COR-L47 (cell line): ENCODE measurements at regions not wholly inside any gene's neighbourhood (a gene's known extent, or its start where the extent isn't known, plus 50 kb on each side); places are given as distances from the start of the nearest gene placed in this dataset.
A peak's percentile ranks its signal among the peaks of the same experiment; 100 is the strongest.

Experiments
- DNase-seq: peaks from one replicate; lab custom pipeline; 2025; lab: John Stamatoyannopoulos, UW

DNA sequence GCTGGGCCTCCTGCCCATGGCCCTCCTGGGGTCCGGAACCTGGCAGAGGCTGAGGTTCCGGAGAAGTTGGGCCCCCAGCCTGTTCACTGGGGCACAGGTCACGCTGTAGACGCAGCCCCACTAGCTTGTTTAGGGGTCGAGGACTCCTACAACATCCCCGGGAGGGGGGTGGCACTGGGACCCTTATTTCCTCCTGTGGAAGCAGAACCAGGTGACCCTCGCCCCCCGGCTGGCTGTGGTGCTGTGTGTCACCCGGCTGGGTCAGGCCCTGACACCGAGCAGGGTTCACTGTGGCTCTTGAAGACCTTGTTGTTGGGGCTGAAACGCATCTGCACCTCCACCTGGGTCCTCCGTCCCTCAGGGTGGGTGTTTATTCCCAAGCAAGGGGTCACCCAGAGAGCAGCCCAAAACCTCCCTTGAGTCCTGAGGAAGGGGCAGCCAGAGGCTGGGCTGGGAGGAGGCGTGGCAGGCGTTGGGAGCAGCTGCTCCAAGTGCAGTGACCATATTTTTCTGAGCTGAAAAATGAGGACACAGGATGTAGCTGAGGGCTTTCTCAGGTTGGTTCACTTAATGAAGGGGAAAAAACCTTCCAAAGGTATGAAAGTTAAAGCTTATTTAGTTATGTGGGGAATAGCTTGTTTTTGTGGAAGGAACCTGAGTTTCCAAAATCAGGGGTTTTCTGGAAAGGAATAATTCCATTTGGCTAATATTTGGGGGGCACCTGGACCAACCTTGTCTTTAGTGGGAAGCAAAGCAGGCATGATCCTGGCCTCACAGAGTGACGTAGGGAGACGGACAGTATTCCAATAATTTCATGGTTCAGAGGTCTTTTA is 164.7 kb upstream of the IER5L start:
- DNase-seq: no peak

DNA sequence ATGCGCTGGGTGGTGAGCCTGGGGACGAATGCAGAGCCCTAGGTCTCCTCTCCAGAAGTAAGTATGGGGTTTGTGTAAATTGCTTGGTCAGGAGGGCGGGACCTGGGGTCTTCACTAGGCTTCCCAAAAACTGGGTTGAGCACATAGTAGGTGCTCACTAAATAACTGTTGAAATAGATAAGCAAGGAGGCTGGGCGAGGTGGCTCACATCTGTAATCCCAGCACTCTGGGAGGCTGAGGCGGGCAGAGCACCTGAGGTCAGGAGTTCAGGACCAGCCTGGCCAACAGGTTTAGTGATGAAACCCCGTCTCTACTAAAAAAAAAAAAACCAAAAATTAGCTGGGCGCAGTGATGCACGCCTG is 163.9 kb upstream of the IER5L start:
- DNase-seq: no peak

DNA sequence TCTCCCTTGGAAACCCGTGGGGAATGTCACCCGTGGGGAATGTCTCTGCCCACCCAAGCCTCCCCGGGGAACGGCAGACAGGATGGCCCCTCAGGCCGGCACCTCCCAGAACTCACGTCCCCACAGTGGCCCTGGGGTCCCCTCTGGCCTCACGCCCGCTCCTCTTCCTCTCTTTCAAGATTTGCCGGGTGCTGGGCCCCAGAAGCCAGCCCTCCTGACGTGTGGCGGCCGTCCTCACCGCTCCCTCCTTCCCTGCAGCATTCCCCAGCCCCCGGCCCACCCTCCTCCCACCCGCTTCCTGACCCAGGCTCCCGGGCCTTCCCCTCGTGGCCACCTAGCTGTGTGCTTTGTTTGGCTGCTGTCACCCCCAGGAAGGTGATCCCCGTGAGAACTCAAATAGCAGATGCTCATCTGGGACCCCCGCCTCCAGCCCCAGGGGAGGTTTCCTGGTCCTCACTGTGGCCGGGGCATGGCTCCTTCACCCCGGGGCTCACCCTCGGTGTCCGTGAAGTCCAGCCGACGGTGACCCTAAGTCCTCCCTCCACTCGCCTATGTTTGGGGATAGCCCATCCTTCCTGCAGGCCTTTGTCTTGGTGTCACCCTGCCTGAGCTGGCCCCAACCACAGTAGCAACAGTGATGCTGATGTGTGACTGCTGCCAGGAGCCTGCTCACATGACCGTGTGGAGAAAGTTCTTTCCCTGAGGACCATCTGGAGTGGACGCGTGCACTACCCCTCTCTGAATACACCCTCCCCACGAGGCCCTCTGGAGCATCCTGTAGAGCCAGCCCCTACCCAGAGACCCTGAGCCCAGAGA is 163.3 kb upstream of the IER5L start:
- DNase-seq: no peak

DNA sequence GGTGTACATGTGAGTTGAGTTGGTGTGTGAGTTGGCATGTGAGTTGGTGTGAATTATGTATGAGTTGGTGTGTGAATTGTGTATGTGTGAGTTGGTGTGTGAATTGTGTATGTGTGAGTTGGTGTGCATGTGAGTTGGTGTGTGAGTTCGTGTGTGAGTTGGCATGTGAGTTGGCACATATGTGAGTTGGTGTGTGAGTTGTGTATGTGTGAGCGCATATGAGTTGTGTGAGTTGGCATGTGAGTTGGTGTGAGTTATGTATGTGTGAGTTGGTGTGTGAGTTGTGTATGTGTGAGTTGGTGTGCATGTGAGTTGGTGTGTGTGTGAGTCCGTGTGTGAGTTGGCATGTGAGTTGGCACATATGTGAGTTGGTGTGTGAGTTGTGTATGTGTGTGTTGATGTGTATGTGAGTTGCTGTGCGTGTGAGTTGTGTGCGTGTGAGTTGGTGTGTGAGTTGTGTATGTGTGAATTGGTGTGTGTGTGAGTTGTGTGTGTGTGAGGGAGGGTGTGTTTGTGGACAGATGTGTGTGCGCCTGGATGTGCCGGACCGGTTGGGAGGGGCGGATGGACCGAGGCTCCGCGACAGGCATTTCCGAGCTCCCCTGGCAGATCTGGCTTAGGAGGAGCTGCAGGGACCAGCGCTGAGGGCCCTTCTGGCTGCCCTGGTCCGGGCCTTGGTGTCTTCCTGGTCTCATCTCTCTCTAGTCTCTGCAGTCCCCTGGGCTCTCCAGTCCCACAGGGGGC is 162.5 kb upstream of the IER5L start:
- DNase-seq: no peak

DNA sequence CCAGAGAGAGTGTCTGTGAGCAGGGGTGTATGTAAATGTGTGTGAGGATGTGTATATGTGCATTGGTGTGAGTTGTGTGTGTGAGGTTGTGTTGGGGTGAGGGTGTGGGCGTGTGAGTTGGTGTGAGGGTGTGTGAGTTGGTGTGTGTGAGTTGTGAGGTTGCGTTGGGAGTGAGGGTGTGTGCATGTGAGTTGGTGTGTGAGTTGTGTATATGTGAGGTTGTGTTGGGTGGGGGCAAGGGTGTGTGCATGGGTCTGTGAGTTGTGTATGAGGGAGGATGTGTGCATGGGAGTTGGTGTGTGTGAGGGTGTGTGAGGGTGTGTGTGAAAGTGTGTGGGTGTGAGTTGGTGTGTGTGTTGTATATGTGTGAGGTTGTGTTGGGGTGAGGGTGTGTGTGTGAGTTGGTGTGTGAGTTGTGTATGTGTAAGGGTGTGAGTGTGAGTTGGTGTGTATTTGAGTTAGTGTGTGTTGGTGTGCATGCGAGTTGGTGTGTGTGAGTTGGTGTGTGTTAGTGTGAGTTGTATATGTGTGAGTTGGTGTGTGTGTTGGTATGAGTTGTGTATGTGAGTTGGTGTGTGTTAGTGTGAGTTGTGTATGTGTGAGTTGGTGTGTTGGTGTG is 161.6 kb upstream of the IER5L start:
- DNase-seq: no peak

DNA sequence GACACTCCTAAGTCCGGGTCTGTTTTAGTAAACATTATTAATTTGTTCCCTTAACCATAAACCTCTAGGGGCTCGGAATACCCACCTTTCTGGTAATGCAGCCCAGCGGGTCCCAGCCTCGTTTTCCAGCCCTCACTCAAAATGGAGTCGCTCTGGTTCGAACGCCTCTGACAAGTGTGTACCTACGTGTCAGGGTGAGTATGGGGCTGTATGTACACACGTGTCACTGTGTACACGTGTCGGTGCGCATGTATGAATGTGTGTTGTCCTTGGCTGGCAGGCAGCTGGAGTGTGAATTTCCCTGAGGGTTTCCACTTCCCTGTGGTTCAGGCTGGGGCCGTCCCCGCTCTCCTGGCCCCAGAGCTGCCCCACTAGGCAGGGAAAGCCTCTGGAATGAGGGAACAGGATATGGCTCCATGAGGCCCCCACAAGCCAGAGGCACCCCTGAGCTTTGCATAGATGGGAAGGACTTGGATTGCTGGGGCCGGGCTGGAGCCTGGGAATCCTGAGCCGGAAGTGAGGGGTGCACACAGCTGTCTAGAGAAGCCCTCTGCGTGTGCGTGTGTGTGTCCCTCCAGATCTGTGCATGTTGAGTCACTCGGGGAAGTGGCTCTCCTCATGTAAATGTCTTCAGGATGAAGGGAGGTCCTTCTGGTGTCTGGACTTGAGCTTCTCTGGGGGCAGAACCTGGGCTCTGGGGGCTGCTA is 160.8 kb upstream of the IER5L start:
- no peak for DNase-seq

DNA sequence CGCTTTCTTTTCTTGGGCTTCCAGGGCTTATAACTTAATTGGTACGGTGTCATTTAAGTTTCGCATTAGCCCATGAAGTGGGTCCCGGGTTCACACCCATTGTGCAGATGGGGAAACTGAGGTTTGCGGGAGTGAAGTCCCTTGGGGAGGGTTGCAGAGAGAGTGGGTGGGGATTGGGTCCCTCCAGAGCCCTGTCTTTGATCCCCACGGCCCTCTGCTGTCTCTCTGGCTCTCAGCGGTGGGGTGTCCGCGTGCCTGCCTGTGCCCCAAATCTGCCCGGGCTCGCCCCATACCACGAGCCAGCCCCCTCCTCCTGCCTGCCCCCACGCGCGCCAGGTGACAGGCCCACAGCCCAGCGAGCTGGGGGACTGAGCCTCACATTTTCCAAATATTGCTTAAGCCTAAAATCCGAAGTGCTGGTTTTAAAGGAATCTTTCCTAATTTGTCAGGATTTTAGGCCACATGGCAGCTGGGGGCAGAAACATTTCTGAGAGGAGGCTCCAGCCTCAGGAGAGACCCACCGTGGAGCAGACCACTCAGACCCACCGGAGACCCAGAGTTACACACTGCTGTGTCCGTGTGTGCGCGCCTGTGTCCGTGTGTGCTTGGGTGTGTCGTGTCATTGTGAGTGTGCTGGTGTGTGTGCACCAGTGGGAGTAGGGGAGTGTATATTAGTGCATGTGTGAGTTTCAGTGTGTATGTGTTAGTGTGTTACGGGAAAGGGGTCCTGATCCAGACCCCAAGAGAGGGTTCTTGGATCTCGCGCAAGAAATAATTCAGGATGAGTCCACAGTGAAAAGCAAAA is 159.5 kb upstream of the IER5L start:
- DNase-seq: no peak

DNA sequence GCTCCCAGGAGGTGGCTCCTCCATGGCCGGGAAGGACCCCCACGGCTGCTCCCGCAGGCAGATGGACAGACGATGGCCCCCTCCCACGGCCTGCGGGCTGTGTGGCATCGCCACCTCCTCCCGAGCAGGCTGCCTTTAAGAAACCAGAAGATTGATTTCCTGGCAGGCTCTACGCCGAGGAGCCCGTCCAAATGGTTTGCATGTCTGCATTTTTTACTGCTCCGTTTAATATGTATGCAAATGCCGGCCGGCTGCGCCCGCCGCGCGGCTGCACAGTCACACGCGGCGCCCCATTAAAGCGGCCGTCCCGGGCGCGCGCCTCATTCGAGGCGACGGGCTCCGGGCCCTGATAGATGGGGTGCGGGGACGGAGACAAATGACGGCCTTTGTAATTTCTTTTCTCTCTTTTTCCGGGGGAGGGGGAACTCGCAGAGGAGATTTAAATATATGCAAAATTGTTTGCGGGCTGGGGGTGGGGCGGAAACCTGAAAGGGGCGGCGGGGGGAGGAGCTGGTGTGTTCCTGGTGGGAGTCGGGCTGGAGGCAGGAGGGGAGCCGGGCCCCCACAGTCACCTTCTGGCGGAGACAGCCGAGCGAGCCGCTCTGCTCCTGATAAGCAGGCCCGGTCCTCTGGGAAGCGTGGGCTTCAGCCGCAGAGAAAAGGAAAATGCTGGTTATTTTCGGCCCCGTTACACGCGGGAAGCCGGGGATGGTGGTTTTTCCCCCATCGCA is 158.7 kb upstream of the IER5L start:
- no peak for DNase-seq

DNA sequence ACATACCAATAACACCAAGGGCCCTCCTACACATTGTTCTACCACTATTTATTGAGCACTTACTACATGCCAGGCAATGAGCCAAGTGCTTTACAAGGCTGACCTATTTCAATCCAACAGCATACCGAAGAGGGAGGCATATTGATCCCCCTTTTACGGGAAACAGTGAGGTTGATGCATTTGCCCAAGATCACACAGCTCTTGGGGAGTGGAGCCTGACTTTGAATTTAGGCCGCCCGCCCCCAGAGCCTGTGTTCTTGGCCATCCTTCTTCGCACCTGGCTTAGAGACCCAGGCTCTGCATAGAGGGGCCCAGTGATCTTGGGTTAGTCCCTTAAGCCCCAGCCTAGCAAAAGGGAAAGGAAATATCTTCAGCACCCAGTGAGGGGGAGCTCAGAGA is 158.1 kb upstream of the IER5L start:
- DNase-seq: no peak

DNA sequence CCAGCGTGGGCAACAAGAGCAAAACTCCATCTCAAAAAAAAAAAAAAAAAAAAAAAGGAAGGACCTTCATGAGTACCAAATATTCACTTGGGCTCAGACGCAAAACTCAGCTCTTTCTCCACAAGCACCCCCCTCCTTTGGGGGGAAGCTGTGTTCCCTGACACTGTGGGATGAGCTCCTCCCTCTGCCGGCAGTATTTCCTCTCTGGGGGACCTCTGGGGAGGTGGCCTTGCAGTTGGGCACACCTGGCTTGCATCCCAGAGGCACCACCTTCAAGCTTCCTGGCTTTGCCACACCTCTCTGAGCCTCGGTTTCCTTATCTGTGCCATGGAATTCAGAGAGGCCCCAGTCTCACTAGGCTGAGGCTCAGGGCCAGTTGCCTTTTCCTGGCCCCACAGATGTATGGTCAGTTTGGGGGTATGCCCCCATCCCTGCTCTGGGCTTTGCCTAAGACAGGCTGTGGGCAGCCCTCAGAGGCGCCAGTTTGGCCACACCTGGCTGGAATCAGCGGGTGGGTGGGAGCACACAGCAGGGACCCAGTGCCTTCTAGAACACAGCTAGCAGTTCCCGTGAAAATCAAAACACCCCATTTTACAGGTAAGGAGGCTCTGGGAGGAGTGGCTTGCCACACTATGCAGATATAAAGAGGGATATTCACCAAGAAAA is 157.5 kb upstream of the IER5L start:
- no peak for DNase-seq

DNA sequence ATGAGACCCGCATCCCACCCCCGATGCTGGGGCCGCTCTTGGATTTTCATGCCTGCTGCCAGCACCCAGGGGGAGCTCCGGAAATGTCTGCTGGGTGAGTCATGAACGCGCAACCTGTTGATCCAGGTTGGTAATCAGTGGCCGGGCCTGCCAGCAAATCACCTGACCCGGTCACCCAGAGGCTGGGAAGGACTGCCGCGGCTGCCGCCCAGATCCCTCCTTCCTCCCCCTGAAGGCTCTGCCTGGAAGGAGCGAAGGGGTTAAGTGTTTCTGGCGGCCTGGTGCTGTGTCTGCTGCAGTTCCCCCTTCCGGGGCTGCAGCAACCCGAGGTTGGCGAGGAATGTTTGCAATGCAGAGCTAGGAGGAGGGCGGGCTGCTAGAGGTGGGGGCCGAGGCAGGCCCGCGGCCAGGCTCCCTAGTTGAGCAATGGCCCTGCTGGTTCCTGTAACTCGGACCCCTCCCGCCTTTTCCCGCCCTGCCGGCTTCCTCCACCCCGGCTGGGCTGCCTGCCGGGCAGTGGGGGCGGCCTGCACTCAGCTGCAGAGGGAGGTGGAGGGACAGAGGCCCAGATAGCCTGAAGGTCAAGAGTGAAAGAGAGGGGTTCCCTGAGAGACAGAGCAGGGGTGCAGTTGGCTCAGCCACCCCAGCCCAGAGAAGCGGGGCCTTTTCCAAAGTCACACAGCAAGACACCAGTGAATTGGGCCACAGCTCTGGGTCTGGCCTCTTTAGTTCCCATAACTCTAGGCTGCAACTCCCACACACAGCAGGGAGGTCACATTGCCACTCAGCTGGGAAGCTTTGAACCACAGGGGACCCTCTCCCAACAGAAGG is 156.3 kb upstream of the IER5L start:
- DNase-seq: peak; percentile 38

DNA sequence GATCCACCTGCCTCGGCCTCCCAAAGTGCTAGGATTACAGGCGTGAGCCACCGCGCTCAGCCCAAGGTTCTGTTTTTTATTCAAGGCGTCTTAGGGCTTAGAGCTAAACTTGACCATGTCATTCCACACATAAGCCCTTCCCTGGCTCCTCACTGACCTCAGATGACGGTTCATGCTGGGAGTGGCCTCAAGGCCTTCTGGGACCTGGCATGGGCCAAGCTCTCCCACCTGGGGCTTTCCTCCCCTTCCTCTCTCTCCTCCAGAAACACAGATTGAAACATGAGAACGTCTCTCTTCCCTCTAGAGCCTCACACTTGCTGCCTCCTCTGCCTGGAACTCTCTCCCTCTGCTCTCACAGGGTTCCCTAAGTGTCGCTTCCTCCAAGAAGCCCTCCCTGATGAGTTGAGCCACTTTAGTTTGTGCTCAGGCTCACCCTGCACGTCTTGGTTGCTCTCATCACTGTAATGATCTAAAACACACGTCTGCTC is 155.6 kb upstream of the IER5L start:
- DNase-seq: no peak

DNA sequence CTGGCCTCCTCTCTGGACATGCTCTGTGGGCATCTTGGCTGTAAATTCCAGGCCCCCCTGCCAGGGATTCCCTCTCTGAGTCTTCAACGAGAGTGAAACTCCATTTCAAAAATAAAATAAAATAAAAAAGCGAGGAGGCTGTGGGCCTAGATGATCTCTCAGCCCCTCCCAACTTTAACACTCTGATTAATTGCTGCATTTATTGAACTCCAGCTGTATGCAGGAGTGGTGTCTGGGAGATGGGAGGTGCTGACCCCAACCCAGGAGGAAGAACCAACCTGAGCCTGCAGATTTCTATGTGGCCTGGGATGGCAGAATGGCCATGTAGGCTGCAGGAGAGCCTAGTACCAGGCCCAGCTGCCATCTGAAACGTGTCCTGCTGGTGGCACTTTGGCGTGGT is 154.5 kb upstream of the IER5L start:
- no peak for DNase-seq

DNA sequence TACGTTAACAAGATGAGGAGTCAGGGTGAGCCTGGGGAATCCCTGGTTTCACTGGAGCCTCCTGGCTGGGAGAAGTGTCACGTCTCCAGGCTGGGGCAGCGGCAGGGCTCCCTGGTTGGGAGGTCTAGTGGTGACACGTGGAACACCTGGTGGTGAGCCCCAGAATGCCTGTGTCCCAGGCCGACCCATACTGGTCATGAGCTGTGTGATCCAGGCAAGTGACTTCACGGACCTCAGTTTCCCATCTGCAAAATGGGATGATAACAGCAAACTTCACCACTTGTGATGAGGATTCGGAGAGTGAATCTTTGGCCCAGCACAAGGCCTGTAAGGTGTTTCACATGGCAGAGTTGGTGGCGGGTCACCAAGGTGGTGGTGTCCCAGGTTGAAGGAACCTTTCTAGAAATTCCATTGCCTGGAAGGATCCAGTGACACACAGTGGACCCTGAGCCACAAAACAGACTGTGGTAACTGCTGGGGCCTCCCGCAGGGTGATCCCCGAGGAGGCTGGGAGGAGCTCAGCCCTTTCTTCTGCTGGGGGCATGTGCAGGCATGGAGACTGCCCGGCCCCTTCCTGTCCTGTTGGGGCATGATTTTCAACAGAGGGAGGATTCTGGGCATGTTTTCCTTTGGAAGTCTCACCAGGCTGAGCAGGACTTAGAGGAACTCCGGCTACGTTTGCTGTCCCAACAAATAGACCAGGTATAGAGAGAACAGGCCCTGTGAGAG is 153.9 kb upstream of the IER5L start:
- DNase-seq: no peak

DNA sequence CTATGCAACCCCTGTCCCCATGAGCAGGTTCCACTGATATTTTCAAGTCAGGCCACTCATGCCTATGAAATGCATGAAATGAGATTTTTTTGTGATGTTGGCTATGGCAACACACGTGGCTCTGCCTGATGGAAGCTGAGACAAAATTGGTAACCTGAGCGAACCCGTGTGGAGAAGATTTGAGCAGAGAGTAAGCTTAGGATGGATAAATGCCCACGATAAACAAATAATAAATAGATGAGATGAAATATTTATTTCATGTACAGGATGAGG is 153.4 kb upstream of the IER5L start:
- DNase-seq: no peak

DNA sequence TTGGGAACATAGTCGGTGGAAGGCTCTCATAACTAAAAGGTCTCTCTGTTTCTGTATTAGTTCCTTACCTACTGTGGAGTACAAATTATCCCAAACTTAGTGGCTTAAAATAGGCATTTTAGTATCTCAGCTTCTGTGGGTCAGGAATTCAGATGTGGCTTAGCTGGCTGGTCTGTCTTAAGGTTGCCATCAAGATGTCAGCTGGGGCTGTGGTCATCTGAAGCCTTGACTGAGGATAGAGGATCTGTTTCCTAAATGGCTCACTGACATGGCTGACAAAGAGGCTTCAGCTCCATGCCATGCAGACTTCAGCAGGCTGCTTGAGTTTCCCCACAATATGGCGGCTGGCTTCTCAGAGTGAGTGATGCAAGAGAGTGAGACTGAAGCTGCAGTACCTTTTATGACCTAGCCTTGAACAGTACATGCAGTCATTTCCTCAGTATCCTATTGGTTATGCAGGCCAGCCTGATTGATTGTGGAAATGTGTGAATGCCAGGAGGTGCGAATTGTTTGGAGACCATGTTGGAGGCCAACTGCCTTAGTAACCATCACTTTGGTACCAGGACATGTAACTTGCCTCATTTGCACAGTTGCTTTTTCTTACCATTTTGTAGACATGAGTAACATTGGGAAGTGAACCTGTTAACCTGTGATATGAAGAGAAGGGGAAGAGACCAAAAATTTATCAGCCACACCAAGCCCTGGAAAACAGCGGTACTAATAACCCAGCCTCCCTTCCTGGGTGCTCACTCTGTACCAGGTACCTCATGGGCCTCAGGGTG is 152.8 kb upstream of the IER5L start:
- no peak for DNase-seq

DNA sequence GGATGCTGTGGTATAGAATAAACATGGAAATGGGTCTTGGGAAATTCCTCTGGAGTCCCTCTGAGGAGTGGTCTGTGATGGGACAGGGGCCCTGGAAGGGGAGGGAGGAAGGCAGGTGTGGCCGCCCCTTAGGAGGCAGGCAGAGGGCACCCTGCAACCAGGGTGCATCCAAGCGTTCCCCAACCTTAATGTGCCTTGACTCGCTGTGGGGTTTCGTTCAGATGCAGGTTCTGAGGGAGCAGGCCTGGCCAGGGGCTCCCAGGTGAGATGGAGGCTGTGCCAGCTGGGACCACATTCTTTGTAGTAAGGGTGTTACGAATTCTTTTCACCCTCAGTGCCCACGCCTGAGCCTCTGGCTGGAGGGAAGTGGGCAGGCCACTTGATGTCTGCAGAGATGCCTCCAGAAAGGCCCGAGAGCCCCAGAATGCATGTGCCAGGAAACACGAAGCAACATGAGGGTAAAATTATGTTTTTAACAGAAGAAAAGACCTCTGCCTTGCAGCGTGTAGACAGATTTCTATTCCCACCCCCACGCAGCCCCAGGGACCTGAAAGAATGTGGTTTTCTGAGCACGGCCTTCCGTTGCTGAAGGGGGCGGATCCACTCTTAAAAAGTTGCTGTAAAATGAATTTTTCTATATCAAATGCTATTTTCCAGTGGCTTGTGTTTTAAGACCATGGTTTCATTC is 150.4 kb upstream of the IER5L start:
- no peak for DNase-seq
